ENCODE measurements at regions not wholly inside any gene's neighbourhood (a gene's known extent, or its start where the extent isn't known, plus 50 kb on each side); places are given as distances from the start of the nearest gene placed in this dataset.

- Histone ChIP-seq H2AFZ (ENCODE audit: low read depth, low read length) (no peak overlapping the region), H3K9me2 (ENCODE audit: insufficient read depth, low read length) (no peaks in the 10 kb centered on the region), H3K9ac (ENCODE audit: low read length) (no peak overlapping the region), H3K27me3 (ENCODE audit: insufficient read depth, low read depth, low read length) (no peaks in the 10 kb centered on the region), H3K4me2 (ENCODE audit: low read length) (no peak overlapping the region), H3K79me2 (replicated peaks; ENCODE audit: insufficient read depth, low read length) (no peaks in the 10 kb centered on the region), H3K4me3 (ENCODE audit: low read length) (no peak overlapping the region), H4K20me1 (ENCODE audit: insufficient read depth) (no peaks in the 10 kb centered on the region), H3K36me3 (ENCODE audit: insufficient read depth, low read length) (no peaks in the 10 kb centered on the region), H3F3A (ENCODE audit: insufficient read depth, low read length, poor library complexity, severe bottlenecking) (no peaks in the 10 kb centered on the region), H3K9me3 (ENCODE audit: low read length) (no peaks in the 10 kb centered on the region), H3K27ac (ENCODE audit: low read length) (no peak overlapping the region)
- TF ChIP-seq EZH2 (IDR thresholded peaks at IDR 0.05; ENCODE audit: borderline replicate concordance, insufficient read depth, low read length, poor library complexity, severe bottlenecking) (no peak), POLR2AphosphoS5 (IDR thresholded peaks at IDR 0.05) (no peak), EP300 (conservative IDR thresholded peaks at IDR 0.05; ENCODE audit: poor library complexity, severe bottlenecking) (no peak), TAF1 (IDR thresholded peaks at IDR 0.05; ENCODE audit: low read depth) (no peak), RAD21 (conservative IDR thresholded peaks at IDR 0.05) (no peak), MXI1 (conservative IDR thresholded peaks at IDR 0.05; ENCODE audit: poor library complexity, severe bottlenecking) (no peak), REST (IDR thresholded peaks at IDR 0.05; ENCODE audit: borderline replicate concordance) (no peak), SMC3 (conservative IDR thresholded peaks at IDR 0.05; ENCODE audit: poor library complexity) (no peak)
- TF ChIP-seq, protein P1, sequence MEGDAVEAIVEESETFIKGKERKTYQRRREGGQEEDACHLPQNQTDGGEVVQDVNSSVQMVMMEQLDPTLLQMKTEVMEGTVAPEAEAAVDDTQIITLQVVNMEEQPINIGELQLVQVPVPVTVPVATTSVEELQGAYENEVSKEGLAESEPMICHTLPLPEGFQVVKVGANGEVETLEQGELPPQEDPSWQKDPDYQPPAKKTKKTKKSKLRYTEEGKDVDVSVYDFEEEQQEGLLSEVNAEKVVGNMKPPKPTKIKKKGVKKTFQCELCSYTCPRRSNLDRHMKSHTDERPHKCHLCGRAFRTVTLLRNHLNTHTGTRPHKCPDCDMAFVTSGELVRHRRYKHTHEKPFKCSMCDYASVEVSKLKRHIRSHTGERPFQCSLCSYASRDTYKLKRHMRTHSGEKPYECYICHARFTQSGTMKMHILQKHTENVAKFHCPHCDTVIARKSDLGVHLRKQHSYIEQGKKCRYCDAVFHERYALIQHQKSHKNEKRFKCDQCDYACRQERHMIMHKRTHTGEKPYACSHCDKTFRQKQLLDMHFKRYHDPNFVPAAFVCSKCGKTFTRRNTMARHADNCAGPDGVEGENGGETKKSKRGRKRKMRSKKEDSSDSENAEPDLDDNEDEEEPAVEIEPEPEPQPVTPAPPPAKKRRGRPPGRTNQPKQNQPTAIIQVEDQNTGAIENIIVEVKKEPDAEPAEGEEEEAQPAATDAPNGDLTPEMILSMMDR (IDR thresholded peaks at IDR 0.05; ENCODE audit: poor library complexity, severe bottlenecking) = no peak
Observed at GRCh38 chr12:69094606-69095216, 144.7 kb upstream of the CPSF6 start.

GRCh38 chr12:69095765-69096477, 143.4 kb upstream of the CPSF6 start:
- Histone ChIP-seq H4K20me1 (ENCODE audit: insufficient read depth) (no peaks in the 10 kb centered on the region), H3K4me2 (ENCODE audit: low read length) (no peak overlapping the region)

More at GRCh38 chr12:69095765-69096477, 143.4 kb upstream of the CPSF6 start:
- Histone ChIP-seq H2AFZ (ENCODE audit: low read depth, low read length) (no peak overlapping the region), H3K79me2 (replicated peaks; ENCODE audit: insufficient read depth, low read length) (no peaks in the 10 kb centered on the region), H3K9me2 (ENCODE audit: insufficient read depth, low read length) (no peaks in the 10 kb centered on the region), H3K36me3 (ENCODE audit: insufficient read depth, low read length) (no peaks in the 10 kb centered on the region), H3F3A (ENCODE audit: insufficient read depth, low read length, poor library complexity, severe bottlenecking) (no peaks in the 10 kb centered on the region), H3K27ac (ENCODE audit: low read length) (no peak overlapping the region), H3K9me3 (ENCODE audit: low read length) (no peaks in the 10 kb centered on the region), H3K9ac (ENCODE audit: low read length) (no peak overlapping the region), H3K4me3 (ENCODE audit: low read length) (no peak overlapping the region), H3K27me3 (ENCODE audit: insufficient read depth, low read depth, low read length) (no peaks in the 10 kb centered on the region)
- TF ChIP-seq POLR2AphosphoS5 (IDR thresholded peaks at IDR 0.05) (no peak), EP300 (conservative IDR thresholded peaks at IDR 0.05; ENCODE audit: poor library complexity, severe bottlenecking) (no peak), MXI1 (conservative IDR thresholded peaks at IDR 0.05; ENCODE audit: poor library complexity, severe bottlenecking) (no peak), SMC3 (conservative IDR thresholded peaks at IDR 0.05; ENCODE audit: poor library complexity) (no peak), EZH2 (IDR thresholded peaks at IDR 0.05; ENCODE audit: borderline replicate concordance, insufficient read depth, low read length, poor library complexity, severe bottlenecking) (no peak), REST (IDR thresholded peaks at IDR 0.05; ENCODE audit: borderline replicate concordance) (no peak), TAF1 (IDR thresholded peaks at IDR 0.05; ENCODE audit: low read depth) (no peak), RAD21 (conservative IDR thresholded peaks at IDR 0.05) (no peak)
- TF ChIP-seq, protein P1 (IDR thresholded peaks at IDR 0.05; ENCODE audit: poor library complexity, severe bottlenecking) = no peak

All from neural cell (in vitro differentiated cells).